HG03342 (cell line): ENCODE measurements at regions not wholly inside any gene's neighbourhood (a gene's known extent, or its start where the extent isn't known, plus 50 kb on each side); places are given as distances from the start of the nearest gene placed in this dataset.

Source experiments
- ATAC-seq: cut with Tn5 transposase; IDR thresholded peaks from one replicate; pipeline ENCODE4 v1.9.1; 2021; ENCODE audit warnings: mild to moderate bottlenecking, moderate library complexity; ENCODE audit not compliant: unreplicated experiment

DNA sequence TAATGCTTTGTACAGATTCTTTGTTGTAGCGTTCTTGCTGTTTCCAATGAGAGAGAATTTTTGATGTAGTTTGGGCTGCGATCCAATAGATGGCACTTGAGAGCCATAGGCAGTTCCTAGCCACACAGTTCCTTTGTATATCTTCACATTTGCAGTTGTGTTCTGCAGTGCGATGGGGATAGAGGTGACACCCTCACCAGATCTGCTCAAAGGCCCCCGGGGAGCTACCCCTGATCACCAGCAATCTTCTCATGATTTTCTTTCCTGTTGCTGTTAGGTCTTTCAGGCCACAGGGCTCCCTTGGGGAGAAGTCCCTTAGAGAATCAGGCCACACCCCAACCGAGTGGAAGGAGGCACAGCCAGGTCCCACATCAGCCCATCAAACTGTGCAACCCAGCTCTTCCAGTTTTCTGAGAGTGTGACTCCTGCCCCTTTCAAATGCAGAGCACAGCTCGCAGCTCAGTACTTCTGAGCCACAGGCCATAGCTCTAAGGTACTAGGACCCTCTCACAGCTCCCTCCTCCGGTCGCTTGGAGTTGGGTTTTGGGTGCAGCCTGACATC is 353.7 kb downstream of the SLCO4C1 start:
- peak; percentile 74 for ATAC-seq

DNA sequence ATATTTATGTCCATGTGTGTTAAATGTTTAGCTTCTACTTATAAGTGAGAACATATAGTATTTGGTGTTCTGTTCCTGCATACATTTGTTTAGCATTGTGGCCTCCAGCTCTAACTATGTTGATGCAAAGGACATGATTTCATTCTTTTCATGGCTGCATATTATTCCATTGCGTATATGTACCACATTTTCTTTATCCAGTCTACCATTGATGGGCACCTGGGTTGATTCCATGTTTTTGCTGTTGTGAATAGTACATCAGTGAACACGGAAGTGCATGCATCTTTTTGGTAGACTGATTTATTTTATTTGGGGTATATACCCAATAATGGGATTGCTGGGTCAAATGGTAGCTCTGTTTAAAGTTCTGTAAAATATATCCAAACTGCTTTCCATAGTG is 359.0 kb downstream of the SLCO4C1 start:
- no peak for ATAC-seq

DNA sequence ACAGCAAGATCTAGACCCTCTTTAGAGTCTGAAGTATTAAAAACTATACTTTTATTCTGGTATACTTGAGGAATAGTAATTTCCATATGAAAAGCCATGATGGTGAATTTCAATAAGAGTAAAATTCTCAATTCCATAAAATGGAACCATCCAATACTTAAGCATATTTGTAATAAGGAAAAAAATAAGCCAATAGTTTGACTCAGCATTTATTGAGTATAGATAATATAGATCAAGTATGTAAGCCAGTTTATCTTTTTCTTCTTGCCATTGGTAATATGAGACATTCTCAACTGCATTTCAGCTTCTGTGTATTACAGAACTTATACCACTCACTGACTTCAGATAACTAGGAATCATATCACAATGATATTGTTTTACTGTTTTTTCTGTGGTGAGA is 361.0 kb downstream of the SLCO4C1 start:
- ATAC-seq = no peak

DNA sequence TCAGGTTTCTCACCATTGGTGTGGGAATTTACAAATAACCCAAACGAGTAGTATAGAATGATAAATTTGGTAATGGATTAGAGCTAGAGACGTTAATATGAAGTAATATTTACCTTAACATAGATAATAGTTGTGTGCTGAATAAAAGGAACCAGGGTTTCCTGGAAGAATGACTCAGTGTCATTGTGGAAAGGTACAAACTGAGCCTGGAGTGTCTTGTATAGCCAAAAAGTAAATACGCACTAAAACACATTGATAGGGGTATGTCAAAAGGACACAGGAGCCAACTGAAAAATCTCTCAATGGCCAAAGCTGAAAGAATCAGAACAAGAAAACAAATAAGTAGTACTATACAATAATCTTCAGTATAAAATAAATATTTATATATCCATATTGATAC is 363.5 kb downstream of the SLCO4C1 start:
- no peak for ATAC-seq

DNA sequence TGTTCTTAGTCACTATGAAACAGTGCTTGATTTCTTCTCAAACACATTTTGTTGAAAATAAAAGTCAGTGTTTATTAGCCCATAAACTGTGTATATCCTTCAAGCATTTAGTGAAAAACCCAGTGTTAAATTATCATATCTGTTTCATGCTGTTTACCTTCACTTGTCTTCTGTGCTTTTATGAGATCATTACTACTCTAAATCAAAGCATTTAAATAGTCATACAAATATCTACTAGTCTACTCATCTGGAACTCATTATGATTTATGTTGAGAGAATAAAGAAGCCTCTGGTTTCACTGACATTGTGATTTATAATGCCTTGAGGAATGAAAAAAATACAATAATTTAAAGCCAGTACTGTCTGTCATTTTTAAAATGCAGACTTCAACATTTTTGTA is 366.5 kb downstream of the SLCO4C1 start:
- no peak for ATAC-seq

DNA sequence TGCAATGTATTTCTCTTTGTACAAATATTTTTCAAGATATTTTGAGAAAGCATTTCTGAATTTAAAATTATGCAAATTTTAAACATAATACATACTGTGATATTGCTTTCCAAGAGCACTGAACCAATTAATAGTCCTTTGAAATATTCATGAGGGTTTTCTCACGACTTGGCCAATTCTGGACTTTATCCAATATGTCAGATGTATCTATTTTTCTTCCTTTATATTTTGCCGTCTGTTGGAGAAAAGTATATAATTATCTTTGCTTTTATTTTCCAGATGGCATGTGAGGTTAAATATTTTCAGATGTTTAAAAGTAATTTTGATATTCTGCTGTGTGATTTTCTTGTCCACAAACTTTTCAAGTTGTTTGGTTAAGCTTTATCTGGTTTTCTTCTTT is 378.9 kb downstream of the SLCO4C1 start:
- no peak for ATAC-seq

DNA sequence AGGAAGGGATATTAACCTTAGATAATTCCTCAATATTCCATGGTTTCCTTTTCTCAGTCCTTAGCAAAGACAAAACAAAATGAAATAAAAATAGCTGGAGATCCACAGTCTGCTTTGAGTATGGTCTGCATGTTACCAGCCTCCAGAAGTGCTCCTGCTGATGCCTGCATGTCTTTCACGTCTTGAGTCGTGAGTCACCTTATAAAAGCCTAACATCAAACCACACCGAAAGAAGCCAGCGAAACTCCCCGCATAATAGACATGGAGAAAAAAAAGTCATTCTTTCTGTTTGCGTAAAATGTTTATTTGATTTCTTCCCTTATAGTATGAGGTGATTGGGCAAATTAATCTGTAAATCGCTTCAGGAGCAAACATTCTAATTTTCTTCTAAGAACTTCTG is 380.5 kb downstream of the SLCO4C1 start:
- no peak for ATAC-seq

DNA sequence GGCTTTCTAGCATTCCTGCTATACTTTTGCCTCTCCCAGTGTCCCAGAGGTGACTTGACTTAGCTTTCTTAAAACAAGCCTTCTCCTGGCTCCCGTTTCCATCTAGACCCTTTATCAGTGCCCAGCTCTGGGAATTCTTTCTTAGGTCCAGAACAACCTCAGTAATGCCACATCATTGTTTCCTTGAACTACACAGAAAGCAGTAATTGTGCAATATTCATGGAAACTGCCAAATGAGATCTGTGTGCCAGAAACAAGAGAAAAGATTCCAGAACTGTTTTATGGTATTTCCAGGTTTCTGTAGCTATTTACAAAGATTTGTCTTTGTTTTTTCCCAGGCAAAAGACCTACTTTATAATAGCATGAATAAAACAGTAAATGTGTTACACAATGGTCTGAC is 391.3 kb downstream of the SLCO4C1 start:
- no peak for ATAC-seq

DNA sequence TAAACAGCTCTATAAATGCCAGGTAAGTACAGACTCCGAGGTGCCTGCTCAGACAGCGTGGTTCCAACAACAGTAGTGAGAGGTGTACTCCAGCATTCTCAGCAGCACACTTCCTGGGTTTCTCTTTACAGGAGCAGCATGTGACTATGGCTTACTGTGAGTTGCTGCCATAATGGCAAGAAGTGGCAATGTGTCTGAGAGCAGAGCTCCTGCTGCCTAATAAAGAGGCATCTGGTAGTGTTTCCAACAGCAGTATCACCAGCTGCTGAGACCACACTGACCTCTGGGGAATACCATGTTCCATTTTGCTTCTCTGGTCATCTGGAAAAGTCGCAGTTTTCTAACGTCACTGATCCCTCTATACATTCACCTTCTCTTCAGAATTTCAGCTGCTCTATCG is 398.2 kb downstream of the SLCO4C1 start:
- ATAC-seq = no peak

DNA sequence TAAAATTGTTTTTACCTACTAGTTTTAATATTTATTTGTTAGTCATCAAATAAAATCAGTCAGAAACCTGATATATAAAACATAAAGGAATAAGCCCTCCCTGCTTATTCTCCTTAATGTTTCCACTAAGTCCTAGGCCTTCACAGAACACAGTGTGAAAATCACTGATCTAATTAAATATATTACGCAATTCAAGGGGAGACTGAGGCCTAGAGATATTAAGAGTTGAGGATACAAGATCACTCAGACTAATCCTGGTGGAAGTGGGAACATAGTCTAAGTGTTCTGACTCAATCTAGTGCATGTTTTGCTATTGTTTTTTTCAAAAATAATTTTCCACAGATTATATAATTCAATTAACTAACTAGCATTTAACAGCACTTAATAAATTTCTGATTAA is 401.1 kb downstream of the SLCO4C1 start:
- ATAC-seq = no peak

DNA sequence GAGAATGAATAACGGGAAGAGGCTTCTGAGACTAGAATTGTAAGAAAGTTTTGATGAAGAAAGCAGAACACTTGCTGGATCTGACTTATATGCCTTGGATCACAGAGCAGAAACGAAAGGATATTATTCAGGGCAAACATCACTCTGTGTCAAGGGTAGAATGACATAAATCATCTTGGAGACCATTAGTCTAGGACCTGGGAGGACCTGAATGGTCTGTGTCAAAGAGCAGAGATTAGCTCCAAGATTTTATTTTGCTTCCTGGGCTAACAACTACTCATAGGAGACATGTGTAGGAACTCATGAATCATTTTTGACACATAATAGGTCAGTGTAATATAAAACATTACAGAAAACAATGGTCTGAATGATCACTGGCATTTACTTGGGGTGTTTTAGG is 417.9 kb downstream of the SLCO4C1 start:
- no peak for ATAC-seq

DNA sequence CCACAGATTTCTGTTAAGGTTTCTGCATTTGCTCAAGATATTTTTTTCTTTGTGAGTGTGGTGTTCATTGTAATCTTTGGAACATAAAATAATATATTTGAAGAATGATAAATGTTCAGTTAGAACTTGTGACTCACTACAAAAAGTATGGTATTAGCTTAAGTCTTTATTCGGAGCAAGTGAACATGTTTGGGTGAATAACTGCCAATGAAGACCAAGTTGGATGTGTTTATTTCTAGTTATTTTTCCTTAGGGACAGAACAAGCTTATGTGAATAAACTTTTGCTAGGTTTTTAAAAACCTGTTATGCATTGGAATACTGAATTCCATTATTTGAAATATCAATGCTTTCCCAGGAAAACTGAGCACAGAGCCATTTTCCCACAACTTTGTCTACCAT is 418.6 kb downstream of the SLCO4C1 start:
- ATAC-seq = no peak

DNA sequence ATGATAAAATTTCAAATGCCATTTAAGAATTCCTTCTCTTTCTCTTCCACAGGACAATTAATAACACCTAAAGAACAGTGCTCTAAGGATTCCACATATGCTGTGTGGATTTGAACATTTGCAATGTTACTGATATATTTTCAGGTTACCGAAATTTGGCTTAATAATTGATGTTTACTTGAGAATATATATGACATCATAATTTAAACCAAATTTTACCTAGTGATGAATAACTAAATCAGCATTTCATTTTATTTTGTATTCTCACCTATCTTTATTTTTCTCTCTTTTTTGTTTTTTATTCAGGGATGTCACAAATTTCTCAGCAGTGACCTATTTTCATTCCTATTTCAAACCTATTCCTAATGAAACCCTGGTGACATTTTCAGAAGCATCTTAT is 429.6 kb downstream of the SLCO4C1 start:
- ATAC-seq = no peak

DNA sequence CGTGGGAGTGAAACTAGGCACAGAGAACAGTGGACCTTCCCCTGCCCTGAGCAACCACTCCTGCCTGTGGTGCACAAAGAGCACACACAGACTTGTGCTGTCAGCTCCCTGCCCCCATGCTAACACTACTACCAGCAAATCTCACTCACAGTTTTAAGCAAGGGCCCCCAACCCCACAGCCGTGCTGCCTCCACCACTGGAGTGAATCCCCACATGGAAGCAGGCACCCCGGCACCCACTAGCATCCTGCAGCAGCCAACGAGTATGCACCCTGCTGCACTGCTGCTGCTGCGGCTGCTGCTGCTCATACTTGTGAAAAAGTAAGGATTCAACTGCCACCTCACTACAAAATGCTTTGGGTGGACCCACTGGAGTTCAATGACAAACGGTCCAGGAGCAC is 435.5 kb downstream of the SLCO4C1 start:
- ATAC-seq = no peak

DNA sequence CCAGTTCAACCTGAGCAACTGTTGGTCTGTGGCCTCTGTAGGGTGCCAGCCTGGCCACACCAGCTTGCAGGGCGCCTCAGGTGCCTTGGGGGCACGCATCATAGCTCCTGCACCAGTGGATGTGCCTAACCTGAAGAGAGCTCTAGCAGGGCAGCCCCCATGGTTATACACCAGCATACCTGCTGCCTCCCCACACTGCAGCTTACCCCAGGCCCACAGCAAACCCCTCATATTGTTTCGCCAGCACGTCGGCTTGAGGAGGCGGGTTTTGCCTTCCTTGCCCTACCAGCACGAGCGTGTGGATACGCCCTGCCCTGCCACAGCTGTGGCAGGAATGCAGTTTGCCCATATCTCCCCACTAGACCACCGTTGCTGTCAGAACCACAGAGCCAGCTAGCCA is 435.9 kb downstream of the SLCO4C1 start:
- ATAC-seq = no peak

DNA sequence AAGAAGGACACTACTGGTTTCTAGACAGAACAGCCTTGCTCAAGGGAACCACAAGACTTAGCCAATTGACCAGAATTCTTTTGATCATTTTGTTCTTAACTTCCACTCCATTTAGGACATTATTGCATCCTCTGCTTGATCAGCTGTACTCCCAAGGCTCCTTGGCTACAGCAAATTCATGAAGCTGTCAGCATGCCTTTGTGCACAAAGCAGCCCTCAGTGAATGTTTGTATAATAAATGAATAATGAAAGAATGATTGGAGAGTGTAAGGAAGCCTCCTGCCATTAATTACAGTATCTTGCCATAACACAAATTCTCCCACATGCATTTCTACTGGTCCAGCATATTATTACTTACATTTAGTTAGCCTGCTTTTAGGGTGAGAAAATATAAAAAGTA is 449.6 kb downstream of the SLCO4C1 start:
- ATAC-seq = no peak

DNA sequence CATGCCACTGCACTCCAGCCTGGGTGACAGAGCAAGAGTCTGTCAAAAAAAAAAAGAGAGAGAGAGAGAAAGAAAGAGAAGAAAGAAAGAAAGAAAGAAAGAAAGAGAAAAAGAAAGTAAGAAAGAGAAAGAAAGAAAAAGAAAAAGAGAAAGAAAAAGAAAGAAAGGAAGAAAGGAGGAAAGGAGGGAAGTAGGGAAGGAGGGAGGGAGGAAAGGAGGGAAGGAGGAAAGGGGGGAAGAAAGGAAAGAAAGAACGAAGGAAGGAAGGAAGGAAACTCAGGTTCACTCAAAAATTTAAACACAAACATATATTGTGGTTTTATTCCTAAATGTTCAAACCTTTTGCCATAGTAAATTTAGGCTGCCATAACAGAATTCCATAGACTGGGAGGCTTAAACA is 453.0 kb downstream of the SLCO4C1 start:
- ATAC-seq = no peak

DNA sequence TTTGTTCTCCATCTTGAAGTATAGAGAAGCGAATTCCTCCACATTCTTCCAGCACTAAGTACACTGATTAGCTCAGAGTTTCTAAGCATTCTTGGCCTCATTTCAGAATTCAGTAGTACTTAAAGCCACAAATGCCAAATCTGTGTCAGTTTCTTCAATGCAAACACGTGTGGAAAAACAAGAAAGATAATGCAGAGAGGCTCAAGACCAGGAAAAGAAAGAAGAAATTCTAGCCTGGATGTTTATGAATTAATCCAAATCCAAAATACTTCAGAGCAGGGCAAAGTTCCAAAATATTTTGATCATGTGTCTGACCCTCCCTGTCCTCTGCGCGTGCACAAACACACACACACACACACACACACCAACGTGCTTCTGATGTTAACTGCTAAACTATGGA is 457.6 kb downstream of the SLCO4C1 start:
- ATAC-seq = no peak

DNA sequence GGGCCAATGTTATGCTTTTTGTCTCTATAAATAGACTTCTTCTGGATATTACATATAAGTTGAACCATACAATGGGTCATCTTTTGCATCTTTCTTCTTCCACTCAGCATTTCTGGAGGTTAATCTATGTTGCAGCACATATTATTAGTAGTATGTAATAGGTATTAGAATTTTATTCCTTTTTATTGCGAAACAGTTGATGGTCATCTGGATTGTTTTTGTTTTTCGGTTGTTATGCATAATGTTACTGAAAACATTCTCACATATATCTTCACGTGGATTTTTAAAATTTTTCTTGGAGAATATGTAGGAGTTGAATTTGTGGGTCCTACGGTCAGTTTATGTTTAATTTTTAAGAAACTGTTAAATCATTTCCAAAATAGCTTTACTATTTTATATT is 466.8 kb downstream of the SLCO4C1 start:
- no peak for ATAC-seq

DNA sequence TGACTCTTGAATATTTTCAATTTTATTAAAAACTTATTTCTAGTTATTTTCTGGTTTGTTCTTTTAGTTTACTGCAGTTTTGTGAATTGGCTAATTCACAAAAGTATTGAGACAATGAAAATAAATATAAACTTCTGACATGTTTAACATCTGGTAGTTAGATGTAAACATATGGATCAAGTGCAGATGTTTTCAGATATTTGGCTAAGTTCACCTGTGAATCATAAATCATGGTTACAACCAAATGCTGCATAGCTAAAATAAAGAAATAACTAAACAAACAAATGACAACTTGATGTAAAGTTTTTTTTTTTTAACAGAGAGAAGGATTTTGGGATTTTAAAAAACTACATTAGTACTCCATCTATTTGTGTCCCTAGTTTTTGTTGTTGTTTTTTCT is 484.6 kb downstream of the SLCO4C1 start:
- ATAC-seq = no peak

DNA sequence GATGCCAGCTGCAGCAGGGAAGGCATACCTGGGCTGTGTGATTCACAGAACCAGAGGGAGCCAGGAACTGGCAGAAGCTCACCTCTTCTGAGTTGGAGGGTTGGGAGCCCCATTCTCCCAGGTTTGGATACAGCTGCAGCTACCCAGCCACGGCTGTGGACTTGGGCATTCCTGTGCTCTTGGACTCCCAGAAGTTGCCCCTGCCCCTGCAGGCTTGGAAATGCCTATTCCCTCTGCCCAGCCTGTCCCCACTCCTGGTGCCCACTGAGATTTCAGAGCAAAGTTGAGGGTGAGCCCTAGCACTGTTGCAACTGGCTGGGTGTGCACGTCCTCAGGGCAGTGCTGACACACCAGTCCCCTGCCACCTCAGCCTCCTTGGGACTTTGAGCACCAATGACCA is 489.7 kb downstream of the SLCO4C1 start:
- ATAC-seq = no peak

DNA sequence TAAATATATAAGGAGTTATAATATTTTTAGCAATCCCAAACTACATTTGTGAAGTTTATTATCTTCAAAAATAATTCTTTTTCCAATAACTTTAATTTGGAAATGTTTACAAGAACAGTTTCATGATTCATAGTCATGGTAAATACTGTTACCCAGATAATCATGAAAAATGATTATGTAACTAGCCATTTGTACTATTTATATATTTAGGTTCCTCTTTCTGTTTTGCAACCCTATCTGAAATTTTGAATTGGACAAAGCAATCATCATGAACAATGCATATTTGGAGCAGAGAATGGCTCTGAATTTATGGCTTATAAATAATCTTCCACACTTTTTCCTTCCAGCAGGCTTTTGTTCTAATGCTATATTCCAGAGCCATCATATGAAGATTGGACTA is 499.7 kb downstream of the SLCO4C1 start:
- no peak for ATAC-seq

DNA sequence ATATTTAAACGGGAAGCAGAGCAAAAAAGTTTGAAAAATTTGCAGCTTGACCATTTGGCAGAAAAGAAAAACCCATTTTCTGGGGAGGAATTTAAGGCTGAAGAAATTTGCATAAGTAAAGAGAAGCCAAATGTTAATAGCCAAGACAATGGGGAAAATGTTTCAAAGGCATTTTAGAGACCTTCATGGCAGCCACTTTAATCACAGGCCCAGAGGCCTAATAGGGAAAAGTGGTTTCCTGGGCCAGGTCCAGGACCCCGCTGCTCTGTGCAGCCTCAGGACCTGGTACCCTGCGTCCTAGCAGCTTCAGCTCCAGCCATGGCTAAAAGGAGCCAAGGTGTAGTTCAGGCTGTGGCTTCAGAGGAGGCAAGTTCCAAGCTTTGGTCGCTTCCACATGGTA is 507.3 kb downstream of the SLCO4C1 start:
- ATAC-seq = no peak

DNA sequence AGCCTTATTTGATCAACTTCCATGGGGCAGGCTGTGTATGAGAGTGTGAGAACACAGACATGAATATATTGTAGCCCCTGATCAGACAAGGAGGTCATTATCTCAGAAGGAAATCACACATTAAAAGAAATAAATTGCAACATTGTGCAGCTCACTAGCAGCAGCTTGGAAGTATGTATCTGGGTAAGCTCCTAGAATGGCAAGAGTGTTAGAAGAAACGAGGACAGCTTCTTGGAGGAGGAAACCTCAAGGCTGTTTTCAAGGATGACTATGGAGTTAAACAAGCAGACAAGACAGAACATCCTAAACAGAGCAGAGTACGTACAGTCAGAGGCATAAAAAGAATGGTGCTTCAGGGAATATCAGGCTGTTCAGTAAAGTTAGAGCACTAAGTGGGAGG is 511.0 kb downstream of the SLCO4C1 start:
- no peak for ATAC-seq
